Panc1 (cell line): ENCODE measurements at regions not wholly inside any gene's neighbourhood (a gene's known extent, or its start where the extent isn't known, plus 50 kb on each side); places are given as distances from the start of the nearest gene placed in this dataset.

Experiments
- ATAC-seq: fragments of 200-7000 bp; cut with Tn5 transposase; 2 replicates; pipeline ENCODE4 v1.9.1; 2020; ENCODE audit warnings: mild to moderate bottlenecking, moderate library complexity
- BruUV-seq: library from RNA; stranded (reverse); fragments of 400-500 nt; replicated peaks from 2 replicates; lab custom pipeline; 2021; lab: Mats Ljungman, UMichigan
- CTCF ChIA-PET: fragments of 300-600 bp; sonication (Branson Sonifier 250); formaldehyde crosslinking; loops from one replicate; lab custom pipeline; 2022; ENCODE audit warnings: antibody characterized with exemption; lab: Charles Lee
- POLR2A ChIA-PET: fragments of 300-600 bp; sonication (Branson Sonifier 250); formaldehyde crosslinking; loops from one replicate; lab custom pipeline; 2022; ENCODE audit warnings: antibody characterized with exemption; lab: Charles Lee
- DNase-seq: peaks from one replicate; pipeline ENCODE4 v3.0.0-alpha.2; 2010; ENCODE audit warnings: low read depth, low spot score
- H3K27ac ChIP-seq: 2 replicates; pipeline ENCODE4 v1.5.1; 2011; ENCODE audit warnings: mild to moderate bottlenecking, low read length, inconsistent platforms
- H3K27me3 ChIP-seq: fragments of 200-500 bp; sonication (Bioruptor generic); 2 replicates; pipeline ENCODE4 v1.6.0; 2014; ENCODE audit warnings: low read length, inconsistent platforms; ENCODE audit not compliant: control insufficient read depth, insufficient read depth
- H3K36me3 ChIP-seq: fragments of 200-500 bp; sonication (Bioruptor generic); 2 replicates; pipeline ENCODE4 v1.5.1; 2014; ENCODE audit warnings: inconsistent platforms, mild to moderate bottlenecking, low read length, moderate library complexity; ENCODE audit not compliant: control insufficient read depth, insufficient read depth
- H3K4me1 ChIP-seq: 2 replicates; pipeline ENCODE4 v1.5.1; 2011; ENCODE audit warnings: inconsistent platforms, mild to moderate bottlenecking, low read length, moderate library complexity; ENCODE audit not compliant: control insufficient read depth, insufficient read depth
- H3K4me3 ChIP-seq, 2 experiments: 2 replicates each; pipeline ENCODE4 v1.5.1; 2011 to 2012; ENCODE audit warnings: low read depth in 2 of 2, low read length in 2 of 2, mild to moderate bottlenecking in 2 of 2, inconsistent platforms in 1 of 2, moderate library complexity in 1 of 2
- H3K9me3 ChIP-seq: fragments of 200-500 bp; sonication (Bioruptor generic); 2 replicates; pipeline ENCODE4 v1.5.1; 2014; ENCODE audit warnings: low read depth, mild to moderate bottlenecking, inconsistent platforms, low read length, moderate library complexity; ENCODE audit not compliant: control insufficient read depth, insufficient read depth
- CTCF ChIP-seq: fragments of 450-650 bp; IDR thresholded peaks from 2 replicates; pipeline ENCODE4 v1.5.1; 2017; ENCODE audit warnings: mild to moderate bottlenecking
- POLR2AphosphoS5 ChIP-seq: IDR thresholded peaks from 2 replicates; pipeline ENCODE4 v1.6.1; 2012; ENCODE audit warnings: mild to moderate bottlenecking, low read depth, low read length, moderate library complexity
- REST ChIP-seq, 2 experiments: IDR thresholded peaks; 2 replicates each; pipeline ENCODE4 v1.6.1; 2011 to 2012; ENCODE audit warnings: low read depth in 2 of 2, control low read depth in 1 of 2, low read length in 1 of 2, mild to moderate bottlenecking in 1 of 2, moderate library complexity in 1 of 2; ENCODE audit not compliant: insufficient read depth in 1 of 2
- SIN3A ChIP-seq: IDR thresholded peaks from 2 replicates; pipeline ENCODE4 v1.6.1; 2012; ENCODE audit warnings: low read depth, mild to moderate bottlenecking, low read length, moderate library complexity, borderline replicate concordance; ENCODE audit not compliant: insufficient read depth
- TCF7L2 ChIP-seq: IDR thresholded peaks from 2 replicates; pipeline ENCODE4 v1.6.1; 2011; ENCODE audit warnings: mild to moderate bottlenecking, low read depth, low read length, inconsistent platforms
- in situ Hi-C: cut with HindIII; loops from 2 replicates; pipeline ENCODE4 v1.10.0; 2016; ENCODE audit warnings: low sequenced_read_pairs, low pct_unique_long_range_greater_than_20kb
- intact Hi-C: fragments of 100-400 bp; cut with micrococcal nuclease; formaldehyde crosslinking; loops from one replicate; pipeline ENCODE4 v1.10.0; 2022; ENCODE audit not compliant: unreplicated experiment

GRCh38 chr6:129940454-129941195 lies 77.8 kb upstream of the L3MBTL3 start:
- in situ Hi-C loops: no loop called here
- no TSS peak for BruUV-seq
- DNase-seq: no peak
- no peaks in the 10 kb centered on the region for H3K9me3 ChIP-seq
- intact Hi-C loops: no loop called here
- no peaks in the 10 kb centered on the region for H3K36me3 ChIP-seq
- peaks cover 2% of the 10 kb centered on the region for H3K27me3 ChIP-seq
- H3K4me1 ChIP-seq: no peaks in the 10 kb centered on the region
- TF ChIP-seq POLR2AphosphoS5 (no peak), REST (IDR thresholded peaks at IDR 0.05; ENCODE audit: insufficient read depth in 1 of 2, low read depth in 2 of 2, low read length in 1 of 2) (no peak), TCF7L2 (no peak), CTCF (no peak), SIN3A (no peak)
- no peak for ATAC-seq
- ChIA-PET POLR2A (no interaction called here), CTCF (no interaction called here)
- H3K4me3 ChIP-seq: no peak overlapping the region
- H3K27ac ChIP-seq: no peak overlapping the region

GRCh38 chr6:129938249-129939020 lies 77.3 kb upstream of the TMEM244 start:
- BruUV-seq: no TSS peak
- Histone ChIP-seq H3K27me3 (peaks cover 2% of the 10 kb centered on the region), H3K9me3 (no peaks in the 10 kb centered on the region), H3K4me3 (no peak overlapping the region), H3K36me3 (no peaks in the 10 kb centered on the region), H3K27ac (no peak overlapping the region), H3K4me1 (no peaks in the 10 kb centered on the region)
- ChIA-PET CTCF (no interaction called here), POLR2A (no interaction called here)
- in situ Hi-C loops (no loop called here), intact Hi-C loops (no loop called here)
- TF ChIP-seq SIN3A (no peak), POLR2AphosphoS5 (no peak), REST (IDR thresholded peaks at IDR 0.05; ENCODE audit: insufficient read depth in 1 of 2, low read depth in 2 of 2, low read length in 1 of 2) (no peak), TCF7L2 (no peak), CTCF (no peak)
- ATAC-seq (no peak), DNase-seq (no peak)
